Vagina (tissue), 2 donors: ENCODE measurements at regions not wholly inside any gene's neighbourhood (a gene's known extent, or its start where the extent isn't known, plus 50 kb on each side); places are given as distances from the start of the nearest gene placed in this dataset.

Experiments
- DNase-seq, 2 donors: peaks; one replicate each; pipeline ENCODE4 v3.0.0-alpha.2; 2017; ENCODE audit errors: extremely low spot score in 2 of 2
- H3K27ac ChIP-seq: fragments of 200-600 bp; sonication (generic); one replicate; pipeline ENCODE4 v1.5.1; 2019
- H3K27me3 ChIP-seq: fragments of 200-600 bp; sonication (generic); one replicate; pipeline ENCODE4 v1.5.1; 2019
- H3K36me3 ChIP-seq, 2 donors: fragments of 200-600 bp; sonication (generic); one replicate each; pipeline ENCODE4 v1.5.1; 2017 to 2019
- H3K4me1 ChIP-seq: fragments of 200-600 bp; sonication (generic); one replicate; pipeline ENCODE4 v1.5.1; 2019
- H3K4me3 ChIP-seq, 2 donors: fragments of 200-600 bp; sonication (generic); 1 replicate in 1 of 2; 2 replicates in 1 of 2; pipeline ENCODE4 v1.5.1; 2016 to 2019
- H3K9me3 ChIP-seq: fragments of 200-600 bp; sonication (generic); one replicate; pipeline ENCODE4 v1.5.1; 2019
- CTCF ChIP-seq, 3 experiments: fragments of 450-650 bp in 2 of 3; fragments of 200-600 bp in 1 of 3; sonication (generic) in 1 of 3; IDR thresholded peaks; one replicate each; pipeline ENCODE4 v1.5.1; 2017 to 2019; ENCODE audit warnings: antibody characterized with exemption in 3 of 3, mild to moderate bottlenecking in 2 of 3, moderate library complexity in 2 of 3
- POLR2A ChIP-seq, 2 donors: fragments of 450-650 bp; IDR thresholded peaks; one replicate each; pipeline ENCODE4 v1.6.1; 2017; ENCODE audit warnings: antibody characterized with exemption in 2 of 2, mild to moderate bottlenecking in 2 of 2, moderate library complexity in 2 of 2
- POLR2AphosphoS5 ChIP-seq, 2 donors: sonication (generic); formaldehyde crosslinking; IDR thresholded peaks; one replicate each; pipeline ENCODE4 v1.9.0; 2017; ENCODE audit warnings: antibody characterized with exemption in 2 of 2, mild to moderate bottlenecking in 2 of 2, low read depth in 1 of 2; ENCODE audit not compliant: insufficient read depth in 1 of 2
- intact Hi-C: fragments of 100-400 bp; cut with DNase I; formaldehyde crosslinking; loops from one replicate; pipeline ENCODE4 v1.15.1; 2023

GRCh38 chr1:79220509-79220908 is 214.0 kb upstream of the ADGRL4 start:
- H3K4me1 ChIP-seq: no peaks in the 10 kb centered on the region
- no peak for DNase-seq
- no peak overlapping the region for H3K27ac ChIP-seq
- no peaks in the 10 kb centered on the region for H3K27me3 ChIP-seq
- no peaks in the 10 kb centered on the region for H3K36me3 ChIP-seq
- H3K4me3 ChIP-seq: no peak overlapping the region
- TF ChIP-seq CTCF (IDR thresholded peaks at IDR 0.05) (no peak), POLR2A (IDR thresholded peaks at IDR 0.05) (no peak), POLR2AphosphoS5 (IDR thresholded peaks at IDR 0.05; ENCODE audit: insufficient read depth in 1 of 2, low read depth in 1 of 2) (no peak)
- intact Hi-C loops: no loop called here
- no peaks in the 10 kb centered on the region for H3K9me3 ChIP-seq

- Histone ChIP-seq H3K27ac (no peak overlapping the region), H3K4me3 (no peak overlapping the region), H3K27me3 (no peaks in the 10 kb centered on the region), H3K4me1 (no peaks in the 10 kb centered on the region), H3K9me3 (no peaks in the 10 kb centered on the region), H3K36me3 (no peaks in the 10 kb centered on the region)
- TF ChIP-seq CTCF (IDR thresholded peaks at IDR 0.05) (no peak), POLR2AphosphoS5 (IDR thresholded peaks at IDR 0.05; ENCODE audit: insufficient read depth in 1 of 2, low read depth in 1 of 2) (no peak), POLR2A (IDR thresholded peaks at IDR 0.05) (no peak)
- intact Hi-C loops: no loop called here
- DNase-seq: no peak
Measured at GRCh38 chr1:79215311-79215710, 208.8 kb upstream of the ADGRL4 start.

GRCh38 chr1:79207786-79208185 is 201.3 kb upstream of the ADGRL4 start:
- Histone ChIP-seq H3K4me3 (no peak overlapping the region), H3K27ac (no peak overlapping the region), H3K36me3 (no peaks in the 10 kb centered on the region), H3K27me3 (no peaks in the 10 kb centered on the region), H3K4me1 (no peaks in the 10 kb centered on the region), H3K9me3 (no peaks in the 10 kb centered on the region)
- no peak for DNase-seq
- intact Hi-C loops: no loop called here
- TF ChIP-seq CTCF (IDR thresholded peaks at IDR 0.05) (no peak), POLR2A (IDR thresholded peaks at IDR 0.05) (no peak), POLR2AphosphoS5 (IDR thresholded peaks at IDR 0.05; ENCODE audit: insufficient read depth in 1 of 2, low read depth in 1 of 2) (no peak)

GRCh38 chr1:79207331-79207730 is 200.8 kb upstream of the ADGRL4 start:
- no peak overlapping the region for H3K4me3 ChIP-seq
- no peaks in the 10 kb centered on the region for H3K36me3 ChIP-seq
- intact Hi-C loops: no loop called here
- no peak for DNase-seq
- no peak overlapping the region for H3K27ac ChIP-seq
- H3K9me3 ChIP-seq: no peaks in the 10 kb centered on the region
- TF ChIP-seq POLR2AphosphoS5 (IDR thresholded peaks at IDR 0.05; ENCODE audit: insufficient read depth in 1 of 2, low read depth in 1 of 2) (no peak), CTCF (IDR thresholded peaks at IDR 0.05) (no peak), POLR2A (IDR thresholded peaks at IDR 0.05) (no peak)
- no peaks in the 10 kb centered on the region for H3K27me3 ChIP-seq
- no peaks in the 10 kb centered on the region for H3K4me1 ChIP-seq

GRCh38 chr1:79204779-79205479 is 198.4 kb upstream of the ADGRL4 start:
- Histone ChIP-seq H3K27ac (no peak overlapping the region), H3K4me1 (no peaks in the 10 kb centered on the region), H3K36me3 (no peaks in the 10 kb centered on the region), H3K9me3 (no peaks in the 10 kb centered on the region), H3K4me3 (no peak overlapping the region), H3K27me3 (no peaks in the 10 kb centered on the region)
- TF ChIP-seq POLR2AphosphoS5 (IDR thresholded peaks at IDR 0.05; ENCODE audit: insufficient read depth in 1 of 2, low read depth in 1 of 2) (no peak), CTCF (IDR thresholded peaks at IDR 0.05) (no peak), POLR2A (IDR thresholded peaks at IDR 0.05) (no peak)
- intact Hi-C loops: no loop called here
- DNase-seq: no peak
